Activated CD4-positive, CD25-positive, alpha-beta regulatory T cell (primary cell): ENCODE measurements at regions not wholly inside any gene's neighbourhood (a gene's known extent, or its start where the extent isn't known, plus 50 kb on each side); places are given as distances from the start of the nearest gene placed in this dataset.
"Not testable (repeated sequence)": the region's sequence is repeated elsewhere in the genome, so short reads cannot be mapped to it uniquely, and the experiment has no call there.

ENCODE experiments used
- DNase-seq, 4 experiments: peaks; one replicate each; lab custom pipeline; 2025; lab: John Stamatoyannopoulos, UW

- DNase-seq, result no peak
Measured at GRCh38 chr5:56659971-56660370, 155.4 kb upstream of the MAP3K1 start.

GRCh38 chr5:56658972-56659371, 156.4 kb upstream of the MAP3K1 start:
- DNase-seq, result no peak

GRCh38 chr5:56656846-56657726, 158.3 kb upstream of the MAP3K1 start:
- DNase-seq, result no peak

GRCh38 chr5:56651893-56652292, 163.5 kb upstream of the MAP3K1 start:
- DNase-seq, result no peak

- DNase-seq, result no peak
Measured at GRCh38 chr5:56650386-56650785, 165.0 kb upstream of the MAP3K1 start.

- DNase-seq, result no peak
Measured at GRCh38 chr5:56649569-56649968, 165.8 kb upstream of the MAP3K1 start.

- no peak for DNase-seq
Measured at GRCh38 chr5:56648460-56649034, 166.8 kb upstream of the MAP3K1 start.

- DNase-seq, result no peak
Measured at GRCh38 chr5:56647099-56647850, 168.1 kb upstream of the MAP3K1 start.

GRCh38 chr5:56641635-56642260, 173.6 kb upstream of the MAP3K1 start:
- no peak for DNase-seq

- no peak for DNase-seq
Measured at GRCh38 chr5:56640763-56641406, 174.5 kb upstream of the MAP3K1 start.

GRCh38 chr5:56639476-56639875, 175.9 kb upstream of the MAP3K1 start:
- no peak for DNase-seq

- peak in 1 of 4 experiments; percentile 7 for DNase-seq
Measured at GRCh38 chr5:56638768-56639238, 176.5 kb upstream of the MAP3K1 start.

- no peak for DNase-seq
Measured at GRCh38 chr5:56638061-56638621, 177.2 kb upstream of the MAP3K1 start.

GRCh38 chr5:56637321-56637920, 177.9 kb upstream of the MAP3K1 start:
- DNase-seq, result no peak

GRCh38 chr5:56633950-56634349, 181.4 kb upstream of the MAP3K1 start:
- no peak for DNase-seq

- no peak for DNase-seq
Measured at GRCh38 chr5:56632939-56633338, 182.4 kb upstream of the MAP3K1 start.

GRCh38 chr5:56632199-56632598, 183.2 kb upstream of the MAP3K1 start:
- no peak for DNase-seq

- no peak for DNase-seq
Measured at GRCh38 chr5:56631719-56632118, 183.6 kb upstream of the MAP3K1 start.

- DNase-seq, result not testable (repeated sequence)
Measured at GRCh38 chr5:56628616-56629015, 186.7 kb upstream of the MAP3K1 start.

- DNase-seq, result no peak
Measured at GRCh38 chr5:56625541-56625940, 189.8 kb upstream of the MAP3K1 start.

- no peak for DNase-seq
Measured at GRCh38 chr5:56624751-56625150, 190.6 kb upstream of the MAP3K1 start.
